K562 (cell line): ENCODE measurements at regions not wholly inside any gene's neighbourhood (a gene's known extent, or its start where the extent isn't known, plus 50 kb on each side); places are given as distances from the start of the nearest gene placed in this dataset.

Experiments
- ATF1 ChIP-seq, 2 experiments: fragments of 450-650 bp in 1 of 2; IDR thresholded peaks; 2 replicates each; pipeline ENCODE4 v1.6.1; 2016; ENCODE audit warnings: missing compliant biosample characterization in 1 of 2, missing genetic modification characterization in 1 of 2
- CBX2 ChIP-seq: fragments of 200-600 bp; sonication (generic); IDR thresholded peaks from one replicate; pipeline ENCODE4 v1.6.1; 2012; ENCODE audit warnings: mild to moderate bottlenecking, low read length, inconsistent platforms; ENCODE audit not compliant: insufficient read depth, poor library complexity, severe bottlenecking
- JUNB ChIP-seq: fragments of 450-650 bp; formaldehyde crosslinking; conservative IDR thresholded peaks from 2 replicates; pipeline ENCODE4 v1.4.0; 2020; ENCODE audit warnings: mild to moderate bottlenecking
- MCM7 ChIP-seq, 2 experiments: fragments of 450-650 bp; IDR thresholded peaks; 2 replicates each; pipeline ENCODE4 v1.6.1; 2016 to 2018
- NFXL1 ChIP-seq: fragments of 450-650 bp; formaldehyde crosslinking; IDR thresholded peaks from 2 replicates; pipeline ENCODE4 v1.4.0; 2021; ENCODE audit warnings: mild to moderate bottlenecking
- PCBP2 ChIP-seq: fragments of 200-400 bp; formaldehyde crosslinking; IDR thresholded peaks from 2 replicates; pipeline ENCODE4 v1.6.1; 2018; ENCODE audit warnings: low read length, low read depth, mild to moderate bottlenecking, moderate library complexity; ENCODE audit not compliant: poor library complexity, severe bottlenecking
- PTBP1 ChIP-seq: fragments of 200-400 bp; formaldehyde crosslinking; IDR thresholded peaks from 2 replicates; pipeline ENCODE4 v1.6.1; 2017; ENCODE audit warnings: low read depth, low read length
- RNF2 ChIP-seq: sonication (generic); IDR thresholded peaks from 2 replicates; pipeline ENCODE4 v1.6.1; 2016
- SP1 ChIP-seq: sonication (generic); formaldehyde crosslinking; IDR thresholded peaks from 2 replicates; pipeline ENCODE4 v1.8.1; 2022; ENCODE audit warnings: mild to moderate bottlenecking, missing genetic modification reagents
- ZEB2 ChIP-seq: fragments of 450-650 bp; IDR thresholded peaks from 2 replicates; pipeline ENCODE4 v1.6.1; 2016
- ZNF57 ChIP-seq: fragments of 450-650 bp; formaldehyde crosslinking; IDR thresholded peaks from 2 replicates; pipeline ENCODE4 v1.4.0; 2020; ENCODE audit warnings: mild to moderate bottlenecking, moderate library complexity
- ZNF766 ChIP-seq: fragments of 200-800 bp; sonication (Bioruptor generic); conservative IDR thresholded peaks from 2 replicates; pipeline ENCODE4 v1.6.1; 2016; ENCODE audit warnings: missing genetic modification characterization, missing compliant biosample characterization
- TF ChIP-seq, protein P1 (sequence below), 2 experiments: fragments of 150-350 bp in 1 of 2; IDR thresholded peaks; 2 replicates each; pipeline ENCODE4 v1.6.1; 2012 to 2016; ENCODE audit warnings: low read depth in 2 of 2, low read length in 2 of 2, mild to moderate bottlenecking in 1 of 2, moderate library complexity in 1 of 2
- TF ChIP-seq, protein P2 (sequence below), 2 experiments: fragments of 450-650 bp; IDR thresholded peaks; 2 replicates each; pipeline ENCODE4 v1.6.1; 2016; ENCODE audit warnings: mild to moderate bottlenecking in 2 of 2, borderline replicate concordance in 1 of 2, low read depth in 1 of 2, moderate library complexity in 1 of 2
- TF ChIP-seq, protein P3 (sequence below): fragments of 450-650 bp; formaldehyde crosslinking; IDR thresholded peaks from 2 replicates; pipeline ENCODE4 v1.4.0; 2022; ENCODE audit warnings: mild to moderate bottlenecking, moderate library complexity

DNA sequence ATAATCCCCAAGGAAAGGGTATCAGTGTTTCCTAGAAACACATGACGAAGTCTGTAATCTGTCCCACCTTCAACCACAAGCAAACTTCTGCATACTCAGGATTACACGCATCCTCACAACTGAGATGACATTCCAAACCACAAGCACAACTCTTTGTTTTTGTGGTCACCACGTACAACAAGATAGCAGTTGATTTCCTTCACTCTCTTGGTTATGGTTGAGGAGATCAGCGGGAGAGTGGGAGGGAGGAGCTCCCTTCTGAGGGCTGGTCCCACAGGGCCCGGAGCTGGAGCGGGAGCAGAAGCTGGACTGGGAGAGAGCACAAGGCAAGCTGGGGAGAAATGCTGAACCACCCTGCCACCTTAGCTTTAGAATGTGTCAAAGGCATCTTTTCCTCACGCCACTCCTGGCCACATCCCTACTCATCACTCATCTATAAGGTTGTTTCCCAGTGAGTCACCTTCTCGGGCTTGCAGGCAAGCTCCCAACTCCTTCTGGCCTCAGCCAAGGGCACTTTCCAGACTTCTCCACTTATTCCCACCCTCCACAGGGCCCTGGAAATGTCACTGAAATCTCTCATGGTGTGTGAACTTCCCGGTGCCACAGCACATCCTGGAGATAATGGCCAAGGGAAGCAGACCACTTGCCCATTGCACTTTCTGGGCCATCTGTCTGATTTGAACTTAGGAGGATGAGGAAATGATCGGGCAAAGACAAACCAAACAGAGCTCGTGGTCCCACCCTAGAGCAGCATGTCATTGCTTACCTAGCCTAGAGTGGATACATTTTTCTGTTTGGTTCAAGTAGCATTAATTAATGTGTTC is 98.9 kb upstream of the LGALSL start (continued):
- TF ChIP-seq, protein P1, sequence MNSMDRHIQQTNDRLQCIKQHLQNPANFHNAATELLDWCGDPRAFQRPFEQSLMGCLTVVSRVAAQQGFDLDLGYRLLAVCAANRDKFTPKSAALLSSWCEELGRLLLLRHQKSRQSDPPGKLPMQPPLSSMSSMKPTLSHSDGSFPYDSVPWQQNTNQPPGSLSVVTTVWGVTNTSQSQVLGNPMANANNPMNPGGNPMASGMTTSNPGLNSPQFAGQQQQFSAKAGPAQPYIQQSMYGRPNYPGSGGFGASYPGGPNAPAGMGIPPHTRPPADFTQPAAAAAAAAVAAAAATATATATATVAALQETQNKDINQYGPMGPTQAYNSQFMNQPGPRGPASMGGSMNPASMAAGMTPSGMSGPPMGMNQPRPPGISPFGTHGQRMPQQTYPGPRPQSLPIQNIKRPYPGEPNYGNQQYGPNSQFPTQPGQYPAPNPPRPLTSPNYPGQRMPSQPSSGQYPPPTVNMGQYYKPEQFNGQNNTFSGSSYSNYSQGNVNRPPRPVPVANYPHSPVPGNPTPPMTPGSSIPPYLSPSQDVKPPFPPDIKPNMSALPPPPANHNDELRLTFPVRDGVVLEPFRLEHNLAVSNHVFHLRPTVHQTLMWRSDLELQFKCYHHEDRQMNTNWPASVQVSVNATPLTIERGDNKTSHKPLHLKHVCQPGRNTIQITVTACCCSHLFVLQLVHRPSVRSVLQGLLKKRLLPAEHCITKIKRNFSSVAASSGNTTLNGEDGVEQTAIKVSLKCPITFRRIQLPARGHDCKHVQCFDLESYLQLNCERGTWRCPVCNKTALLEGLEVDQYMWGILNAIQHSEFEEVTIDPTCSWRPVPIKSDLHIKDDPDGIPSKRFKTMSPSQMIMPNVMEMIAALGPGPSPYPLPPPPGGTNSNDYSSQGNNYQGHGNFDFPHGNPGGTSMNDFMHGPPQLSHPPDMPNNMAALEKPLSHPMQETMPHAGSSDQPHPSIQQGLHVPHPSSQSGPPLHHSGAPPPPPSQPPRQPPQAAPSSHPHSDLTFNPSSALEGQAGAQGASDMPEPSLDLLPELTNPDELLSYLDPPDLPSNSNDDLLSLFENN (IDR thresholded peaks at IDR 0.05; ENCODE audit: low read depth in 2 of 2, low read length in 2 of 2): peak in 1 of 2 experiments; percentile 91; a peak in 2 of 4 replicates
- peak; percentile 78; the same call in 1 of the 2 replicates for TF ChIP-seq ZNF766
- TF ChIP-seq NFXL1 (CRISPR knock-in tag): no peak
- TF ChIP-seq ZNF57 (CRISPR knock-in tag): no peak
- TF ChIP-seq CBX2: no peak
- TF ChIP-seq SP1 (CRISPR knock-in tag): peak; percentile 75; the same call in 1 of the 2 replicates
- TF ChIP-seq, protein P2, sequence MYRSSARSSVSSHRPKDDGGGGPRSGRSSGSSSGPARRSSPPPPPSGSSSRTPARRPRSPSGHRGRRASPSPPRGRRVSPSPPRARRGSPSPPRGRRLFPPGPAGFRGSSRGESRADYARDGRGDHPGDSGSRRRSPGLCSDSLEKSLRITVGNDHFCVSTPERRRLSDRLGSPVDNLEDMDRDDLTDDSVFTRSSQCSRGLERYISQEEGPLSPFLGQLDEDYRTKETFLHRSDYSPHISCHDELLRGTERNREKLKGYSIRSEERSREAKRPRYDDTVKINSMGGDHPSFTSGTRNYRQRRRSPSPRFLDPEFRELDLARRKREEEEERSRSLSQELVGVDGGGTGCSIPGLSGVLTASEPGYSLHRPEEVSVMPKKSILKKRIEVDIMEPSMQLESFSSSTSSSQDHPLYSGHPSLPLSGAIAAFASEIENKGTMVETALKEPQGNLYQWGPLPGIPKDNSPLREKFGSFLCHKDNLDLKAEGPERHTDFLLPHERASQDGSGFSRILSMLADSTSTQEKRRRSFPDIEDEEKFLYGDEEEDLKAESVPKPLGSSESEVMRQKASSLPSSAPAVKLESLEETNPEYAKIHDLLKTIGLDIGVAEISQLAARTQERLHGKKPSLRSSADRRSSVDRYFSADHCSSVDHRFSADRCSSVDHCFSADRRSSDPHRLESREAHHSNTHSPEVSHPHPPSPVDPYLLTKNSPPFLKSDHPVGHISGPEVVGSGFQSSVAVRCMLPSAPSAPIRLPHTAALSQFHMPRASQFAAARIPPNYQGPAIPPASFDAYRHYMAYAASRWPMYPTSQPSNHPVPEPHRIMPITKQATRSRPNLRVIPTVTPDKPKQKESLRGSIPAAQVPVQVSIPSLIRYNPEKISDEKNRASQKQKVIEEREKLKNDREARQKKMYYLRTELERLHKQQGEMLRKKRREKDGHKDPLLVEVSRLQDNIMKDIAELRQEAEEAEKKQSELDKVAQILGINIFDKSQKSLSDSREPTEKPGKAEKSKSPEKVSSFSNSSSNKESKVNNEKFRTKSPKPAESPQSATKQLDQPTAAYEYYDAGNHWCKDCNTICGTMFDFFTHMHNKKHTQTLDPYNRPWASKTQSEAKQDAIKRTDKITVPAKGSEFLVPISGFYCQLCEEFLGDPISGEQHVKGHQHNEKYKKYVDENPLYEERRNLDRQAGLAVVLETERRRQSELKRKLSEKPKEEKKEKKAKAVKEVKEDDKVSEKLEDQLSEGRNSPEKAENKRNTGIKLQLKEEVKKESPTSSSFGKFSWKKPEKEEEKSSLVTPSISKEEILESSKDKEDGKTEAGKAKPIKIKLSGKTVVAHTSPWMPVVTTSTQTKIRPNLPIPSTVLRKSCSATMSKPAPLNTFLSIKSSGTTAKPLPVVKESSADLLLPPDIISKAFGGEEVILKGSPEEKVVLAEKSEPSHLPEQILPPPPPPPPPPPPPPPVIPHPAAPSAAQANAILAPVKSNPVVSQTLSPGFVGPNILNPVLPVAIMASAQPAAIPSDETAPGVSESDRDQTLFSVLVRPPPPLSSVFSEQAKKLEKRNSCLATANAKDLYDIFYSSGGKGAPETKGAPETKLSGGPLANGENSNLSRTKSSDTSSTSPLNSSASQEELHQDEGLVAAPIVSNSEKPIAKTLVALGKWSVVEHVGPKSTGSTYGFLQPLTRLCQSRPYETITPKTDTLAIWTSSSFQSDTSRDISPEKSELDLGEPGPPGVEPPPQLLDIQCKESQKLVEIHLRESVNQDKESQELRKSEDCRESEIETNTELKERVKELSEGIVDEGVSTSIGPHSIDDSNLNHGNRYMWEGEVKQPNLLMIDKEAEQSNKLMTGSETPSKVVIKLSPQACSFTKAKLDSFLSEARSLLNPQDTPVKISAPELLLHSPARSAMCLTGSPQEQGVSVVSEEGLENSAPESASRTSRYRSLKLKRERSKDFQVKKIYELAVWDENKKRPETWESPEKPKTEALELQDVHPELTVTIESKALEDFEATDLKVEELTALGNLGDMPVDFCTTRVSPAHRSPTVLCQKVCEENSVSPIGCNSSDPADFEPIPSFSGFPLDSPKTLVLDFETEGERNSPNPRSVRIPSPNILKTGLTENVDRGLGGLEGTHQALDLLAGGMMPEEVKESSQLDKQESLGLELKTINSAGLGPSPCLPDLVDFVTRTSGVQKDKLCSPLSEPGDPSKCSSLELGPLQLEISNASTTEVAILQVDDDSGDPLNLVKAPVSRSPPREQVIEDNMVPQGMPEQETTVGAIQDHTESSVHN (IDR thresholded peaks at IDR 0.05; ENCODE audit: borderline replicate concordance in 1 of 2, low read depth in 1 of 2): no peak
- TF ChIP-seq PTBP1: no peak
- peak in 1 of 2 experiments; percentile 94; a peak in 1 of 4 replicates for TF ChIP-seq MCM7 (IDR thresholded peaks at IDR 0.05)
- no peak for TF ChIP-seq PCBP2
- peak; percentile 84 for TF ChIP-seq ZEB2
- TF ChIP-seq, protein P3, sequence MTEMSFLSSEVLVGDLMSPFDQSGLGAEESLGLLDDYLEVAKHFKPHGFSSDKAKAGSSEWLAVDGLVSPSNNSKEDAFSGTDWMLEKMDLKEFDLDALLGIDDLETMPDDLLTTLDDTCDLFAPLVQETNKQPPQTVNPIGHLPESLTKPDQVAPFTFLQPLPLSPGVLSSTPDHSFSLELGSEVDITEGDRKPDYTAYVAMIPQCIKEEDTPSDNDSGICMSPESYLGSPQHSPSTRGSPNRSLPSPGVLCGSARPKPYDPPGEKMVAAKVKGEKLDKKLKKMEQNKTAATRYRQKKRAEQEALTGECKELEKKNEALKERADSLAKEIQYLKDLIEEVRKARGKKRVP (CRISPR knock-in tag): peak; percentile 69; the same call in 1 of the 2 replicates
- TF ChIP-seq ATF1 (CRISPR knock-in tag; IDR thresholded peaks at IDR 0.05): no peak
- TF ChIP-seq ATF1 (tag; IDR thresholded peaks at IDR 0.05): peak; percentile 82
- 0 out of 2 replicates have a peak, but pooled peaks have one; percentile 44 for TF ChIP-seq RNF2
- no peak for TF ChIP-seq JUNB
